ES-I3 (cell line): ENCODE measurements at regions not wholly inside any gene's neighbourhood (a gene's known extent, or its start where the extent isn't known, plus 50 kb on each side); places are given as distances from the start of the nearest gene placed in this dataset.

Experiments
- H3K36me3 ChIP-seq: 2 replicates; pipeline ENCODE4 v1.6.1; 2013; ENCODE audit warnings: mild to moderate bottlenecking, low read length, control low read depth, moderate library complexity; ENCODE audit not compliant: insufficient read depth
- H3K4me1 ChIP-seq: 2 replicates; pipeline ENCODE4 v1.6.1; 2013; ENCODE audit warnings: mild to moderate bottlenecking, control low read depth, low read length; ENCODE audit not compliant: insufficient read depth
- H3K9ac ChIP-seq: 2 replicates; pipeline ENCODE4 v1.6.1; 2013; ENCODE audit warnings: low read depth, mild to moderate bottlenecking, low read length, moderate library complexity
- H3K9me3 ChIP-seq: 2 replicates; pipeline ENCODE4 v1.6.1; 2013; ENCODE audit warnings: mild to moderate bottlenecking, low read length, moderate library complexity; ENCODE audit not compliant: control insufficient read depth, insufficient read depth

GRCh38 chr5:1951165-1951816 is 68.6 kb upstream of the IRX4 start:
- Histone ChIP-seq H3K36me3 (no peaks in the 10 kb centered on the region), H3K9me3 (no peaks in the 10 kb centered on the region), H3K9ac (no peak overlapping the region), H3K4me1 (peaks cover 6% of the 10 kb centered on the region; the same call in 1 of the 2 replicates)

GRCh38 chr5:1950708-1951103 is 68.0 kb upstream of the IRX4 start:
- no peaks in the 10 kb centered on the region for H3K36me3 ChIP-seq
- peaks cover 6% of the 10 kb centered on the region; the same call in 1 of the 2 replicates for H3K4me1 ChIP-seq
- H3K9me3 ChIP-seq, result no peaks in the 10 kb centered on the region
- H3K9ac ChIP-seq, result no peak overlapping the region

DNA sequence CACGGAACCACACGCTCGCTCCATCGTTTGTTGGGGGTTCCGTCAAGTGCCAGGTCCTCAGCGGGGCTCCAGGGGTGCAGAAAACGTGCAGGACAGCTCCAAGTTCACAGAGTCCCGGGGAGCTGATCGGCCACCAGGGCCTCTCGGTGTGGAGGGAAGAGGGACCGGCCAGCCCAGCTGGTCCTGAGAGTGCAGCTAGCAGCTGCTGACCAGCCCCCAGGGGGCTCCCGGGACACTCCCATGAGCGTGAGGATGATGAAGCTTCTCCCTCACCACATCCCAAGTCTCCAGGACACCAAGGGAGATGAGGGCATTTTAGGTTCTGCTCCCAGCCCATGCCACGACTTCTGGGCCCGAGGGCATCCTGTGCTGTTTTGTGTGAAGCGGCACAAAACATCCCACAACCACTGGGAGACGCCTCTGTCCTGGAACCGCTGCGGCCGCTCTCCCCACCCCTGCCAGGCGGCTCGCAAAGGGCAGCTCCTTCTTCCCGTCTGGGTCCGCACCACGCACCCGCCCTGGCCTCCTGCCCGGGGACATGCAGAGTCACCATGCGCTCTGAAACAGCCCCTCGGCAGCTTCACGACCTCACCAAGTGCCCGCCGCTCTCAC is 67.5 kb upstream of the IRX4 start:
- H3K36me3 ChIP-seq, result no peaks in the 10 kb centered on the region
- no peaks in the 10 kb centered on the region for H3K9me3 ChIP-seq
- H3K4me1 ChIP-seq, result peaks cover 6% of the 10 kb centered on the region; the same call in 1 of the 2 replicates
- H3K9ac ChIP-seq, result no peak overlapping the region

DNA sequence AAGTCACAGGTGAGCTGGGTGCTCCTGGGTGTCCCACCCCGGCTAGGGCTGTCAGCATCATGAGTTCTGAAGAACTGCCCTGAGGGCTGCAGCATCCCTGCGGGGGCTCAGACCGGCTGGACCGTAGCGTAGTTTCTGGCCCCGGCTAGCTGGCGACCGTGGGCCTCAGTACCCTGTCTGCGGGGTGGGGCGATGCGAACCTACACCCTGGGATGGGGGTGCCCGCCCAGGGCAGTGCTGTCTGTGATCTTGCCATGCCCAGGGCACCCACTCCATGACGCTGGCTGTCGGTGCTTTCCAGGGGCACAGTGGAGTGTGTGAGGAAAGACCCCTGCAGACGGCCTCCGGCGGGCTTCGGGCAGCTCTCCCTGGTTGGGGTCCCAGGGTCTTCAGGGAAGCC is 66.5 kb upstream of the IRX4 start:
- H3K9ac ChIP-seq, result no peak overlapping the region
- H3K4me1 ChIP-seq, result peaks cover 11% of the 10 kb centered on the region; the same call in 1 of the 2 replicates
- H3K9me3 ChIP-seq, result no peaks in the 10 kb centered on the region
- H3K36me3 ChIP-seq, result no peaks in the 10 kb centered on the region

GRCh38 chr5:1948663-1949191 is 66.0 kb upstream of the IRX4 start:
- Histone ChIP-seq H3K9ac (no peak overlapping the region), H3K36me3 (no peaks in the 10 kb centered on the region), H3K4me1 (peaks cover 12% of the 10 kb centered on the region; the same call in 1 of the 2 replicates), H3K9me3 (no peaks in the 10 kb centered on the region)

- Histone ChIP-seq H3K9me3 (no peaks in the 10 kb centered on the region), H3K36me3 (no peaks in the 10 kb centered on the region), H3K4me1 (peaks cover 9% of the 10 kb centered on the region; the same call in 1 of the 2 replicates), H3K9ac (no peak overlapping the region)
Measured at GRCh38 chr5:1948111-1948510, 65.4 kb upstream of the IRX4 start.

DNA sequence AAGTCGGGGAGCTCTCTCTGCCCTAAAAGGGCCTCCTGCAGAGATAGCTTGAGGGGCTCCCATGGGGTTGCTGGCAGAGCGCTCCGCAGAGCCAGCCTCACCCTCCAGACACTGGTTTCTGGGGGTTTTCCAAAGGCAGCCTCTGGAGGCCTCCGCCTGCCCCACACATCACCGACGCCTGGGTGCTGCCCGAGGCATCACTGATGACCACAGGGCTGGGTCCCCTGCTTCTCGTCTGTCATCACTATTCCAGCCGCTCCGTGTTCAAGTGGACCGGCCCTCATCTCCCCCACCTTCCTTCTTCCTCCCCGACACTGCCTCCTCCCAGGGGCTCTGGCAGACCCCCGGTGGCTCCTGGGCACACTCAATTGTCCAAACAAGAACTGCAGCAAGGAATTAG is 64.1 kb upstream of the IRX4 start:
- Histone ChIP-seq H3K9ac (no peak overlapping the region), H3K36me3 (no peaks in the 10 kb centered on the region), H3K9me3 (no peaks in the 10 kb centered on the region), H3K4me1 (0 out of 2 replicates have a peak, but pooled peaks cover 6% of the 10 kb centered on the region)

- H3K9me3 ChIP-seq, result no peaks in the 10 kb centered on the region
- H3K9ac ChIP-seq, result no peak overlapping the region
- 0 out of 2 replicates have a peak, but pooled peaks cover 6% of the 10 kb centered on the region for H3K4me1 ChIP-seq
- H3K36me3 ChIP-seq, result no peaks in the 10 kb centered on the region
Measured at GRCh38 chr5:1946122-1946677, 63.5 kb upstream of the IRX4 start.

GRCh38 chr5:1945606-1946005 is 62.9 kb upstream of the IRX4 start:
- Histone ChIP-seq H3K4me1 (0 out of 2 replicates have a peak, but pooled peaks cover 6% of the 10 kb centered on the region), H3K36me3 (no peaks in the 10 kb centered on the region), H3K9ac (no peak overlapping the region), H3K9me3 (no peaks in the 10 kb centered on the region)

- Histone ChIP-seq H3K9ac (no peak overlapping the region), H3K9me3 (no peaks in the 10 kb centered on the region), H3K36me3 (no peaks in the 10 kb centered on the region), H3K4me1 (0 out of 2 replicates have a peak, but pooled peaks cover 6% of the 10 kb centered on the region)
Measured at GRCh38 chr5:1944408-1944807, 61.7 kb upstream of the IRX4 start.

DNA sequence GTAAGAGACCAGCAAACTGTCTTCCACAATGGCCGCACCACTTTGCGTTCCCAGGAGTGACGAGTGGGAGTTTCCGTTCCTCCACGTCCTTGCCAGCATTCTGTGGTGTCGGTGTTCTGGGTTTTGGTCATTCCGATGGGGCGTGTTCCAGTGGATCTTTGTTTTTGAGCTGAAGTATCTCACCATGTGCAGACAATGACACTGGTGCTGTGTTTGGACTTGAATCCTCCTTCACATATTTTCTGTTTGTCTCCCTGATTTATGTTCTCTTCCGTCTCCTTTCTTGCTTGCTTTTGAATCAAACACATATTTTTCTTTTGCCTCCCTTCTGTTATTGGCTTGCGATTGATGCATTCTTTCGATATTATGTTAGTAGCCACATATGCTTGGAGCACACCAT is 60.8 kb upstream of the IRX4 start:
- Histone ChIP-seq H3K36me3 (no peaks in the 10 kb centered on the region), H3K9ac (no peak overlapping the region), H3K4me1 (0 out of 2 replicates have a peak, but pooled peaks cover 6% of the 10 kb centered on the region), H3K9me3 (no peaks in the 10 kb centered on the region)

DNA sequence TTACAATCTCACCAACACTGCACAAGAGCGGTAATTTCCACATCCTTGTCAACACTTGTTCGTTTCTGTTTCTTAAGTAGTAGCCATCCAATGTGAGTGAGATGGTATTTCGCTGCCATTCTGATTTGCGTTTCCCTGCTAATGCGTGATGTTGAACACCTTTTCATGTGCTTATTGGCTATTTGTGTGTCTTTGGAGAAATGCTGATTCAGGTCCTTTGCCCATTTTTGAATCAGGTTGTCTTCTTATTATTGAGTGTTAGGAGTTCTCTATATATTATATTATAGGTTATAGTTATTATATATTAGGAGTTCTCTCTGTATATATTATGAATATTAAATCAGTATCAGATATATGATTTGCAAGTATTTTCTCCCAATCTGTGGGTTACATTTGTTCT is 59.9 kb upstream of the IRX4 start:
- Histone ChIP-seq H3K4me1 (0 out of 2 replicates have a peak, but pooled peaks cover 6% of the 10 kb centered on the region), H3K9me3 (no peaks in the 10 kb centered on the region), H3K9ac (no peak overlapping the region), H3K36me3 (no peaks in the 10 kb centered on the region)

DNA sequence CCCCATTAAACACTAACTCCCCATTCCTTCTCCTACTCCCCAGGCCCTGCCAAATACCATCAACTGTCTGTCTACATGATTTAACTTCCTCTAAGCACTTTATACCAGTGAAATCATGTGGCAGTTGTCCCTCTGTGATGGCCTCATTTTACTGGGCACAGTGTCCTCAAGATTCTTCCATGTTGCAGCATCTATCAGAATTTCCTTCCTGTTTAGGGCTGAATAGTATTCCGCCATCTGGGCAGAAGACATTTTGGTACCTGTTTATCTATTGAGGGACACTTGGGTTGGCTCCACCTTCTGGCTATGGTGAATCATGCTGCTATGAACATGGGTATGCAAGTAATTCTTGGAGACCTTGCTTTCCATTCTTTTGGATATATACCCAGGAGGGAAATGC is 59.4 kb upstream of the IRX4 start:
- Histone ChIP-seq H3K9ac (no peak overlapping the region), H3K9me3 (no peaks in the 10 kb centered on the region), H3K4me1 (0 out of 2 replicates have a peak, but pooled peaks cover 6% of the 10 kb centered on the region), H3K36me3 (no peaks in the 10 kb centered on the region)

GRCh38 chr5:1939256-1939655 is 56.5 kb upstream of the IRX4 start:
- Histone ChIP-seq H3K9me3 (no peaks in the 10 kb centered on the region), H3K4me1 (0 out of 2 replicates have a peak, but pooled peaks cover 1% of the 10 kb centered on the region), H3K36me3 (no peaks in the 10 kb centered on the region), H3K9ac (no peak overlapping the region)
